CD4-positive, alpha-beta T cell treated with Interleukin-17A for 4 hours (primary cell): ENCODE measurements at regions not wholly inside any gene's neighbourhood (a gene's known extent, or its start where the extent isn't known, plus 50 kb on each side); places are given as distances from the start of the nearest gene placed in this dataset.

Source experiments
- DNase-seq: peaks from one replicate; pipeline ENCODE4 v3.0.0-alpha.2; 2020; ENCODE audit warnings: mixed read lengths

- DNase-seq: no peak
Observed at GRCh38 chr4:128600996-128601871, 208.3 kb upstream of the JADE1 start.

GRCh38 chr4:128600410-128600809 is 209.1 kb upstream of the JADE1 start:
- DNase-seq: no peak

GRCh38 chr4:128597500-128597899 is 212.0 kb upstream of the JADE1 start:
- no peak for DNase-seq

GRCh38 chr4:128596853-128597252 is 212.6 kb upstream of the JADE1 start:
- DNase-seq: no peak

- no peak for DNase-seq
Observed at GRCh38 chr4:128596115-128596514, 213.4 kb upstream of the JADE1 start.

GRCh38 chr4:128591482-128591881 is 218.0 kb upstream of the JADE1 start:
- no peak for DNase-seq

- no peak for DNase-seq
Observed at GRCh38 chr4:128590773-128591172, 218.7 kb upstream of the JADE1 start.

- no peak for DNase-seq
Observed at GRCh38 chr4:128590034-128590740, 219.3 kb upstream of the JADE1 start.

- no peak for DNase-seq
Observed at GRCh38 chr4:128589384-128589965, 220.0 kb upstream of the JADE1 start.

- DNase-seq: no peak
Observed at GRCh38 chr4:128587382-128587781, 222.1 kb upstream of the JADE1 start.

- no peak for DNase-seq
Observed at GRCh38 chr4:128583753-128584712, 225.5 kb upstream of the JADE1 start.

GRCh38 chr4:128582427-128582870 is 227.1 kb upstream of the JADE1 start:
- no peak for DNase-seq

- DNase-seq: no peak
Observed at GRCh38 chr4:128579154-128579853, 230.2 kb upstream of the JADE1 start.

- DNase-seq: peak; percentile 71
Observed at GRCh38 chr4:128574706-128575105, 234.8 kb upstream of the JADE1 start.

- DNase-seq: no peak
Observed at GRCh38 chr4:128573781-128574508, 235.6 kb upstream of the JADE1 start.

- DNase-seq: no peak
Observed at GRCh38 chr4:128572778-128573241, 236.7 kb upstream of the JADE1 start.

GRCh38 chr4:128571747-128572146 is 237.8 kb upstream of the JADE1 start:
- DNase-seq: no peak

- DNase-seq: no peak
Observed at GRCh38 chr4:128570387-128570975, 239.0 kb upstream of the JADE1 start.

- DNase-seq: no peak
Observed at GRCh38 chr4:128566693-128567092, 242.8 kb upstream of the JADE1 start.

GRCh38 chr4:128565565-128566186 is 243.8 kb upstream of the JADE1 start:
- DNase-seq: peak; percentile 12
